ENCODE measurements at regions not wholly inside any gene's neighbourhood (a gene's known extent, or its start where the extent isn't known, plus 50 kb on each side); places are given as distances from the start of the nearest gene placed in this dataset.

GRCh38 chrX:13955095-13955647 lies 74.5 kb downstream of the GEMIN8 start:
- no peak for TF ChIP-seq CTCF (IDR thresholded peaks at IDR 0.05; ENCODE audit: poor library complexity, severe bottlenecking)
- no peak for TF ChIP-seq SMC3 (conservative IDR thresholded peaks at IDR 0.05; ENCODE audit: poor library complexity)
- TF ChIP-seq EZH2 (IDR thresholded peaks at IDR 0.05; ENCODE audit: borderline replicate concordance, insufficient read depth, low read length, poor library complexity, severe bottlenecking) = no peak
- no peak for TF ChIP-seq EP300 (conservative IDR thresholded peaks at IDR 0.05; ENCODE audit: poor library complexity, severe bottlenecking)
- TF ChIP-seq RAD21 (conservative IDR thresholded peaks at IDR 0.05) = no peak
- TF ChIP-seq REST (IDR thresholded peaks at IDR 0.05; ENCODE audit: borderline replicate concordance) = no peak
- no peak for TF ChIP-seq TAF1 (IDR thresholded peaks at IDR 0.05; ENCODE audit: low read depth)
- no peak for TF ChIP-seq POLR2AphosphoS5 (IDR thresholded peaks at IDR 0.05)
- no peak for TF ChIP-seq MXI1 (conservative IDR thresholded peaks at IDR 0.05; ENCODE audit: poor library complexity, severe bottlenecking)

Data from neural cell (in vitro differentiated cells).